Right lobe of liver (tissue), 6 donors: ENCODE measurements at regions not wholly inside any gene's neighbourhood (a gene's known extent, or its start where the extent isn't known, plus 50 kb on each side); places are given as distances from the start of the nearest gene placed in this dataset.

Experiments
- ATAC-seq, 4 donors: fragments of 200-7000 bp; cut with Tn5 transposase; one replicate each; pipeline ENCODE4 v1.9.1; 2020; ENCODE audit warnings: mild to moderate bottlenecking in 4 of 4, moderate library complexity in 4 of 4
- DNase-seq, 3 donors: peaks; one replicate each; pipeline ENCODE4 v3.0.0-alpha.2; 2020
- H3K27ac ChIP-seq, 3 donors: fragments of 200-600 bp; one replicate each; pipeline ENCODE4 v1.8.0; 2022
- H3K27me3 ChIP-seq, 2 donors: fragments of 200-600 bp; one replicate each; pipeline ENCODE4 v1.8.0; 2022
- H3K36me3 ChIP-seq, 4 donors: fragments of 200-600 bp; sonication (generic) in 1 of 4; one replicate each; pipeline versions ENCODE4 v1.5.1 to v1.8.0; 2017 to 2022; ENCODE audit warnings: control low read depth in 1 of 4
- H3K4me1 ChIP-seq, 4 donors: fragments of 200-600 bp; sonication (generic) in 1 of 4; one replicate each; pipeline versions ENCODE4 v1.5.1 to v1.8.0; 2017 to 2022; ENCODE audit warnings: control low read depth in 1 of 4
- H3K4me3 ChIP-seq, 3 donors: fragments of 200-600 bp; one replicate each; pipeline ENCODE4 v1.8.0; 2022
- H3K9me3 ChIP-seq, 4 donors: fragments of 200-600 bp; sonication (generic) in 1 of 4; one replicate each; pipeline versions ENCODE4 v1.5.1 to v1.8.0; 2017 to 2022; ENCODE audit warnings: control low read depth in 1 of 4
- CTCF ChIP-seq, 4 donors: fragments of 200-600 bp in 3 of 4; fragments of 450-650 bp in 1 of 4; IDR thresholded peaks; one replicate each; pipeline versions ENCODE4 v1.5.1 to v1.8.0; 2016 to 2022; ENCODE audit warnings: antibody characterized with exemption in 4 of 4, mild to moderate bottlenecking in 2 of 4
- POLR2A ChIP-seq: fragments of 450-650 bp; IDR thresholded peaks from one replicate; pipeline ENCODE4 v1.6.1; 2017; ENCODE audit warnings: antibody characterized with exemption, mild to moderate bottlenecking
- WGBS: methylation state at CpG from one replicate; pipeline ENCODE4 v1.1.6; 2018; ENCODE audit warnings: low coverage, low lambda C conversion rate; ENCODE audit not compliant: insufficient coverage; ENCODE audit errors: missing lambda C conversion rate; 5-methylcytosine and 5-hydroxymethylcytosine counted together
- intact Hi-C, 2 donors: fragments of 100-400 bp; cut with DNase I; formaldehyde crosslinking; loops; one replicate each; pipeline versions ENCODE4 v1.11.2 to v1.14.1; 2022
- donor health status: DM: no; HTN: yes; CAD: no.
- donor health status: DM: no; HTN: no; CAD: no.
- donor health status: DM: no; HTN: no; CAD: no.
- donor health status: DM: no; HTN: yes; CAD: no.
- donor health status: DM: no; HTN: yes; CAD: no.

DNA sequence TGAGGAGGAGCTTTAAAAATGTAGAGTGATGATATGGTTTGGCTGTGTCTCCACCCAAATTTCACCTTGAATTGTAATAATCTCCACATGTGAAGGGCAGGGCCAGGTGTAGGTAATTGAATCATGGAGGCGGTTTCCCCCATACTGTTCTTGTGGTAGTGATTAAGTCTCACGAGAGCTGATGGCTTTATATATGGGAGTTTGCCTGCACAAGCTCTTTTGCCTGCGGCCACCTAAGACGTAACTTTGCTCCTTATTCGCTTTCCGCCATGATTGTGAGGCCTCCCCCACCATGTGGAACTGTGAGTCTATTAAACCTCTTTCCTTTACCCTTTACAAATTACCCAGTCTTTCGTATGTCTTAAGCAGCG is 332.0 kb downstream of the RAPGEF2 start:
- 90% methylated on average over 8 of the region's 8 CpGs for WGBS
- no peak for ATAC-seq
- intact Hi-C loops, result no loop called here
- Histone ChIP-seq H3K27me3 (no peaks in the 10 kb centered on the region), H3K4me3 (no peak overlapping the region), H3K36me3 (no peaks in the 10 kb centered on the region), H3K27ac (no peak overlapping the region), H3K9me3 (no peaks in the 10 kb centered on the region), H3K4me1 (no peaks in the 10 kb centered on the region)
- TF ChIP-seq POLR2A (no peak), CTCF (IDR thresholded peaks at IDR 0.05) (no peak)
- no peak for DNase-seq

DNA sequence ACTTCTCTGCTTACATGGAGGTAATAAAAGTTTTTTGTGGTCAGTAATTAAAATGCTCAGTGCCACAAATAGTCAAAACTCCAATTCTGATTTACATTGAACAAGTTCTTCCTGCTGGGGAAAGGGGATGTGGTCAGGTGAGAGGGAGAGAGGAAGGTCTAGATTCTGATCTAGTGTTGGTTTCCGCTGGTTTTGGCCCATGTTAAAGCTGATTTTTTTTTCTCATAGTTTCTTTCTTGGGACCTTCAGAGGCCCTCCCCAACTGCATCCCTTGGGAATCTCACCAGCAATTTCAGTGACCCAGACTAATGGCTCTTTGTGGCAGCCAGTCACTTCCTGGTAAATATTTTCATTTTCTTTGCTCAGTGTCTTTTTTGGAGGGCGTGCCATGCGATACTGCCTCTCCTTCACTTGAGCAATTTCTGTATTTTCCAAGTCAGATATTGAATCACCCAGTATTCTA is 332.7 kb downstream of the RAPGEF2 start:
- intact Hi-C loops, result no loop called here
- H3K27ac ChIP-seq, result no peak overlapping the region
- WGBS, result 30% methylated on average over 2 of the region's 3 CpGs
- no peaks in the 10 kb centered on the region for H3K4me1 ChIP-seq
- DNase-seq (no peak), ATAC-seq (no peak)
- no peak overlapping the region for H3K4me3 ChIP-seq
- H3K36me3 ChIP-seq, result no peaks in the 10 kb centered on the region
- no peaks in the 10 kb centered on the region for H3K9me3 ChIP-seq
- no peak for TF ChIP-seq CTCF (IDR thresholded peaks at IDR 0.05)
- TF ChIP-seq POLR2A, result no peak
- no peaks in the 10 kb centered on the region for H3K27me3 ChIP-seq

GRCh38 chr4:159443975-159444374 is 341.1 kb downstream of the RAPGEF2 start:
- no peak for ATAC-seq
- 71% methylated on average over 3 of the region's 3 CpGs for WGBS
- Histone ChIP-seq H3K36me3 (no peaks in the 10 kb centered on the region), H3K9me3 (no peaks in the 10 kb centered on the region), H3K4me1 (peaks cover 0 to 2% (median 0%) of the 10 kb centered on the region in 4 donors), H3K27ac (no peak overlapping the region), H3K27me3 (no peaks in the 10 kb centered on the region), H3K4me3 (no peak overlapping the region)
- no peak for DNase-seq
- intact Hi-C loops, result no loop called here
- no peak for TF ChIP-seq CTCF (IDR thresholded peaks at IDR 0.05)

DNA sequence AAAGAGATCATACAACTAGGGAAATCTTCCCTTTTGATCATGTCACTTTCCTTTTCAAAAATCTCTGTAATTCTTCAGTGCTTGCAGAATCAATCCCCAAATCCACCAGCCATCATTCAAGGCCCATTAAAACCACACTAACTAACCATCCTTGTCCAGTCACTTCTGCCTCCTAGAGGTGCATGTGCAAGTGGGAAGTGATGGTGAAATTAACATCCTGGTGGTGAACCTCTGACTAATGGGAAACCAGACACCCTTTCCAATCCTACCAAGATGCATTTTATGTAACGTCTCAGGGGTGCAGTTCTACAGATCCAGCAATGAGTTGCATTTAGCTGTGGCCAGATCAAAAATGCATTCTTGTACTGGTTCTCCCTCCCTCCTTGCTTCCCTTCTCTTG is 341.8 kb downstream of the RAPGEF2 start:
- H3K9me3 ChIP-seq, result no peaks in the 10 kb centered on the region
- no peaks in the 10 kb centered on the region for H3K27me3 ChIP-seq
- H3K36me3 ChIP-seq, result no peaks in the 10 kb centered on the region
- TF ChIP-seq POLR2A (no peak), CTCF (IDR thresholded peaks at IDR 0.05) (no peak)
- H3K27ac ChIP-seq, result no peak overlapping the region
- intact Hi-C loops, result no loop called here
- H3K4me1 ChIP-seq, result peaks cover 0 to 2% (median 0%) of the 10 kb centered on the region in 4 donors
- DNase-seq (no peak), ATAC-seq (no peak)
- no peak overlapping the region for H3K4me3 ChIP-seq
- WGBS, result 50% methylated on average over 1 of the region's 1 CpG

DNA sequence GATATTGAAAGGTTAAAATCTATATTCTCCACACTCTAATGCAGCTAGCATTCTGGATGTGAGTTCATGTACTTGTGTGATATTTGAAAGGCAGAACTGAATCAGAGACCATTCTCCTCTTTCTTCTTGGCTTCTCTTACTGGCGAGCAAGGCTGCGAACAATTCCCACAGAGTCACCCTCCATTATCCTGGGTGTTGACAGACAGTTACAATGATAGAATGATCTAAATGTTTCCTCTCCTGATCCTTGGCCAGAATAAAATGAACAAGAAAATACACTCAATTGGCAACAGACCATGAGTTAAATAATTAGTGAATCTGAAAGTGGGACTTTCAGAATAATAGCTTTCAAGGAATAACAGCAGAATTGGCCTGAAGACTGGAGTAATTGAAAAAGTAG is 342.8 kb downstream of the RAPGEF2 start:
- TF ChIP-seq POLR2A (no peak), CTCF (IDR thresholded peaks at IDR 0.05) (no peak)
- ATAC-seq (no peak), DNase-seq (no peak)
- Histone ChIP-seq H3K36me3 (no peaks in the 10 kb centered on the region), H3K9me3 (no peaks in the 10 kb centered on the region), H3K27me3 (no peaks in the 10 kb centered on the region), H3K27ac (no peak overlapping the region), H3K4me1 (peaks cover 0 to 2% (median 0%) of the 10 kb centered on the region in 4 donors), H3K4me3 (no peak overlapping the region)
- WGBS, result 68% methylated on average over 2 of the region's 2 CpGs
- intact Hi-C loops, result no loop called here
